HG02870 (cell line): ENCODE measurements at regions not wholly inside any gene's neighbourhood (a gene's known extent, or its start where the extent isn't known, plus 50 kb on each side); places are given as distances from the start of the nearest gene placed in this dataset.

ENCODE experiments used
- ATAC-seq: cut with Tn5 transposase; IDR thresholded peaks from one replicate; pipeline ENCODE4 v1.9.1; 2021; ENCODE audit warnings: mild to moderate bottlenecking, moderate library complexity; ENCODE audit not compliant: unreplicated experiment

- no peak for ATAC-seq
Observed at GRCh38 chr2:104745846-104746245, 108.1 kb upstream of the POU3F3 start.

GRCh38 chr2:104746299-104746698 is 107.6 kb upstream of the POU3F3 start:
- ATAC-seq, result no peak

GRCh38 chr2:104746858-104747257 is 107.1 kb upstream of the POU3F3 start:
- ATAC-seq, result no peak

GRCh38 chr2:104749856-104750460 is 104.0 kb upstream of the POU3F3 start:
- no peak for ATAC-seq

DNA sequence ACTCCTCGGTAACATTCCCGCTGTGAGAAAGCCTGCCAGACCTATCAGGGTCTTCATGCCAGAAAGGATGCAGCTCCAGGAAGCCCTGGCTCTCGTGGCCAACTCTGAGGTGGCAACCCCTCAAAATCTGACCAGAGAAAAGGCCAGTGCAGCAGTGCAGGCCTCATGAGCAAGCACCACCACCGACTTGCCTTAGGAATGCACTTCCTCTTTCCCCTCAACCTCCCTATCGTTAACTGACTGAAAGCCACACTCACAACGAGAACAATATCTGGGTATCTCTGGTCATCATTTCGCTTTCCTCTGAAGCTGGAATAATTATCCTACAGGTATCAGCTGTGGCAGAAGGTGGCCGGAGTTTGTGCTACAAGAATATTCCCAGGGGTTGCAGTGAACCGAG is 101.4 kb upstream of the POU3F3 start:
- ATAC-seq, result no peak

GRCh38 chr2:104755026-104755878 is 98.7 kb upstream of the POU3F3 start:
- no peak for ATAC-seq

GRCh38 chr2:104756118-104756517 is 97.8 kb upstream of the POU3F3 start:
- ATAC-seq, result no peak

- ATAC-seq, result no peak
Observed at GRCh38 chr2:104757056-104757455, 96.9 kb upstream of the POU3F3 start.

DNA sequence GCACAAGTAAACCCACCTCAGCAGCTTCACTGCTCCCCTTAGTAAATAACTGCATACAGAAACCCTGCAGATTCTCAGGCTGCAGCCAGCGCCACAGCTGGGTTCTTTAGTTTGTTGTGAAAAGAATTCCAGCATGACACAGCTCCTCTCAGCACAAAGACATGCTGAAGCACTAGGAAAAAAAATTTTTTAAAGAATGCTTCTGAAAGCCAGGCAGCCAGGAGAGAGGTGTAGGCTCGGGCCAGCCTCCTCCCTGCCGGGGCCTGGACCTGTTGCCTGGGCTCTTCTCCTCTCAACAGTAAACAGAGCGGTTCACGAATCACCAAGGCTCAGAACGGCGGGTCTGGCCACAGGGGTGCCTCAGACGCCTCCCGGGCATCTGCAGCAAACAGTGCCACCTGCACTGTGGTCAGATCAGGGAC is 95.7 kb upstream of the POU3F3 start:
- no peak for ATAC-seq

GRCh38 chr2:104762031-104762430 is 91.9 kb upstream of the POU3F3 start:
- ATAC-seq, result no peak

- ATAC-seq, result no peak
Observed at GRCh38 chr2:104766683-104767082, 87.2 kb upstream of the POU3F3 start.

- no peak for ATAC-seq
Observed at GRCh38 chr2:104768694-104769093, 85.2 kb upstream of the POU3F3 start.

- ATAC-seq, result no peak
Observed at GRCh38 chr2:104769096-104769495, 84.8 kb upstream of the POU3F3 start.

GRCh38 chr2:104772996-104773395 is 80.9 kb upstream of the POU3F3 start:
- no peak for ATAC-seq

DNA sequence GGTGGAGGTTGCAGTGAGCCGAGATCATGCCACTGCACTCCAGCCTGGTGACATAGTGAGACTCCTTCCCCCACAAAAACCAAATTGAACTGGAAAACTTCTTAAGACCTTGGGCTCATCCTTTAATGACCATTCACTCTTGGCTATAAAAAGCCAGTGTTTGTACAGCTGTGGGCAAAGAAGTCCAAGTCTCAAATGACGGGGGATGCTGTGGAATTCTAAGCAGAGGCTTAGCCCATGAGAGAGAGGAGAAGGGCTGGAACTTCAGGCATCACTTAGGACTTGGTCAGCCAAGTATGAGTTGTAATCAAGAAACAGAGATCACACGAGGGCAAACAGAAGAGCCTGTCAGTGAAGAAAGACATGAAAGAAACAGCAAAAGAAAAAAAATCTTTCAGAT is 79.3 kb upstream of the POU3F3 start:
- ATAC-seq, result no peak

- no peak for ATAC-seq
Observed at GRCh38 chr2:104777721-104778120, 76.2 kb upstream of the POU3F3 start.

- ATAC-seq, result no peak
Observed at GRCh38 chr2:104781151-104781550, 72.8 kb upstream of the POU3F3 start.

DNA sequence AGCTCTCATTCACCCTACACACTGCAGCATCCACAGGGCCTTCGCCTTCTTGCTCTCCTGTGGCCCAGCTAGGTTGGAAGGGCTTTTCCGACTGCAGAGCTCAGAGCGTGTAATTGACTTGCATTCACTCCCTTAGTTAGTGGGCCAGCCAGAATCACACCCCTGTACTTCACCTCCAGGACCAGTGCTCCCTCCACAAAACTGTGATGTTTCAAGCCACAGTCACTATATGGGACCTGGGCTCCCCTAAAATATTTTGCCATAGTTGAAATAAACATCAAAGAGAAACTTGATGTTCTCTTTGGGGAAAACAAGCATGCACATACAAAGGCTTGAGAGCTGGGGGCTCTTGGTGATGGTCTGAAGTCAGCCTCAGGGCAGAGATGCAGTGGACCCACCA is 69.7 kb upstream of the POU3F3 start:
- no peak for ATAC-seq

DNA sequence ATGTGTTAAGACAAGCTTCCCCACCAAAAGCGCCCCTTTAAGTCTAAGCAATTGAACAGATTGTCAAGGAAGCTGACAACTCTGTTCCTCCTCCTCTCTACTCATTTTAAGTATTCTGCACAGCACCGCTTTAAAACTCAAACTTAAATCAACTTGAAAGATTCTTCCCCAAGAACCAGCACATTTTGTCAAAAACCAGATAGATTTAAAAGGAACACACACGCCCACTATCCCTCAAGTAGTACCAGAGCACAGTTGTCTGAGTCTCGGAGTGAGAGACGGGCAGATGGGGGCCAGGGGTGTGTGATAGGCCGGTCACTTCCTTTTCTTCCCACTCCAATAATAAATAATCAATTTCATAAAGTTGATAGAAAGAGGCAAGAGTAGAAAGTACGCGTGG is 67.7 kb upstream of the POU3F3 start:
- no peak for ATAC-seq

GRCh38 chr2:104786821-104787220 is 67.1 kb upstream of the POU3F3 start:
- ATAC-seq, result no peak

GRCh38 chr2:104787298-104788065 is 66.4 kb upstream of the POU3F3 start:
- no peak for ATAC-seq
